Osteocyte (in vitro differentiated cells): ENCODE measurements at regions not wholly inside any gene's neighbourhood (a gene's known extent, or its start where the extent isn't known, plus 50 kb on each side); places are given as distances from the start of the nearest gene placed in this dataset.
"Not testable (repeated sequence)": the region's sequence is repeated elsewhere in the genome, so short reads cannot be mapped to it uniquely, and the experiment has no call there.

Experiments
- DNase-seq: peaks from one replicate; pipeline ENCODE4 v3.0.0; 2021; ENCODE audit warnings: mixed read lengths; ENCODE audit not compliant: unreplicated experiment; ENCODE audit errors: extremely low spot score
- H3K27ac Mint-ChIP-seq: one replicate; pipeline ENCODE4 v1.8.0; 2021; ENCODE audit warnings: mild to moderate bottlenecking, mixed read lengths; ENCODE audit not compliant: unreplicated experiment
- H3K27me3 Mint-ChIP-seq: one replicate; pipeline ENCODE4 v1.8.0; 2021; ENCODE audit warnings: mixed read lengths; ENCODE audit not compliant: unreplicated experiment
- H3K36me3 Mint-ChIP-seq: one replicate; pipeline ENCODE4 v1.8.0; 2021; ENCODE audit warnings: mixed read lengths; ENCODE audit not compliant: unreplicated experiment
- H3K4me1 Mint-ChIP-seq: one replicate; pipeline ENCODE4 v1.8.0; 2021; ENCODE audit warnings: mixed read lengths; ENCODE audit not compliant: unreplicated experiment
- H3K4me3 Mint-ChIP-seq: one replicate; pipeline ENCODE4 v1.8.0; 2021; ENCODE audit warnings: mild to moderate bottlenecking, moderate library complexity, mixed read lengths; ENCODE audit not compliant: unreplicated experiment
- H3K9me3 Mint-ChIP-seq: one replicate; pipeline ENCODE4 v1.8.0; 2021; ENCODE audit warnings: mixed read lengths; ENCODE audit not compliant: unreplicated experiment
- TF ChIP-seq, protein P1 (sequence below): fragments of 200-600 bp; sonication (generic); IDR thresholded peaks from 2 replicates; pipeline ENCODE4 v1.5.0; 2021; ENCODE audit warnings: antibody characterized with exemption, mild to moderate bottlenecking, moderate library complexity

DNA sequence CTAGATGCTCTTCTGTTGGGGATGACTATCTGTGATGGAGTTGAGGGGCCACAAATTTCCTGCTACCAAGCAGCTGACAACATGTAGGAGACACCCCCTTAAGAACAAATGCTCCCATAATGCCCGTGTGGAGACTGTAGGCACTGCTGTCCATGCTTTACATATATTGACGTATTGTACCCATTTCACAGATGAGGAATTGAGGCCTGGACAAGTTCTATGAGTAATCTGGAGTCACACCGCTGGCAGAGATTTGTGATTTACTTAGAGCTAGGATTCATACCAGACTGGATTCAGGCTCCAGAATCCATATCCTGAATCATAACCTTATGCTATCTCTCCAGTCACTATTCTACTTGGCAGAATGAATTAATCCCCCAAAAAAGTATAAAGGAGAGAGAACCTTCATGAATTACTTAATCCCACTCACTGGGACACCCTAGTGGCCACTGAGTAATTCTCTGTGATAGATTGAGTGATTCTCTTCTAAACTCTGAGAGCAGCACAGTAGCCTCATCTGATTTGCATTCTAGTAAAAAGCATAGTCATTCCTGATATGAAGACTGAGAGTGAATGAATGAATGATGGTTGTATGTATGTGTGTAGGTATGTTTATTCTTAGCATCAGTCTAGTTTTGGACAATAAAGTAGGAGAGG is 460.7 kb upstream of the MEIS1 start:
- H3K36me3 Mint-ChIP-seq: no peaks in the 10 kb centered on the region
- H3K9me3 Mint-ChIP-seq: peaks cover 3% of the 10 kb centered on the region
- DNase-seq: no peak
- TF ChIP-seq, protein P1, sequence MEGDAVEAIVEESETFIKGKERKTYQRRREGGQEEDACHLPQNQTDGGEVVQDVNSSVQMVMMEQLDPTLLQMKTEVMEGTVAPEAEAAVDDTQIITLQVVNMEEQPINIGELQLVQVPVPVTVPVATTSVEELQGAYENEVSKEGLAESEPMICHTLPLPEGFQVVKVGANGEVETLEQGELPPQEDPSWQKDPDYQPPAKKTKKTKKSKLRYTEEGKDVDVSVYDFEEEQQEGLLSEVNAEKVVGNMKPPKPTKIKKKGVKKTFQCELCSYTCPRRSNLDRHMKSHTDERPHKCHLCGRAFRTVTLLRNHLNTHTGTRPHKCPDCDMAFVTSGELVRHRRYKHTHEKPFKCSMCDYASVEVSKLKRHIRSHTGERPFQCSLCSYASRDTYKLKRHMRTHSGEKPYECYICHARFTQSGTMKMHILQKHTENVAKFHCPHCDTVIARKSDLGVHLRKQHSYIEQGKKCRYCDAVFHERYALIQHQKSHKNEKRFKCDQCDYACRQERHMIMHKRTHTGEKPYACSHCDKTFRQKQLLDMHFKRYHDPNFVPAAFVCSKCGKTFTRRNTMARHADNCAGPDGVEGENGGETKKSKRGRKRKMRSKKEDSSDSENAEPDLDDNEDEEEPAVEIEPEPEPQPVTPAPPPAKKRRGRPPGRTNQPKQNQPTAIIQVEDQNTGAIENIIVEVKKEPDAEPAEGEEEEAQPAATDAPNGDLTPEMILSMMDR: no peak
- H3K27ac Mint-ChIP-seq: no peak overlapping the region
- H3K27me3 Mint-ChIP-seq: no peaks in the 10 kb centered on the region
- no peaks in the 10 kb centered on the region for H3K4me1 Mint-ChIP-seq
- no peak overlapping the region for H3K4me3 Mint-ChIP-seq

DNA sequence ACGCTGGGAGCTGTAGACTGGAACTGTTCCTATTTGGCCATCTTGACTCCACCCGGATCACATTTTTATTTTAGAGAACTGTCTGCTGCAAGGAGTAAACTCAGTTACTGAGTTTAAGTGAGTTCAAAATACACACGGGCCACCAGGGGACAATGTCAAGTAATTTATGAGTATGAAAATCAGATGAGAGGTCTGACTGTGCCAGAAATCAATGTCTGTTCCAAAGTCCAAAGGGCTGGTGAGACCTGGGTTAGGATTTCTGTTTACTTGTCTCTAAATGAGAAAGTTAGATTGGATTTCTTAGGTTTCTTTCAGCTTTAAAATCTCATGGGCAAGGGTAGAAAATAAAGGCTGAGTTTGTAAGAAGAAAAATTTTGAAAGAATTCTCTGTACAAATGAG is 465.8 kb upstream of the MEIS1 start:
- Mint-ChIP-seq H3K27me3 (no peaks in the 10 kb centered on the region), H3K9me3 (no peaks in the 10 kb centered on the region), H3K27ac (no peak overlapping the region), H3K4me1 (no peaks in the 10 kb centered on the region), H3K36me3 (no peaks in the 10 kb centered on the region), H3K4me3 (no peak overlapping the region)
- TF ChIP-seq, protein P1: no peak
- no peak for DNase-seq

DNA sequence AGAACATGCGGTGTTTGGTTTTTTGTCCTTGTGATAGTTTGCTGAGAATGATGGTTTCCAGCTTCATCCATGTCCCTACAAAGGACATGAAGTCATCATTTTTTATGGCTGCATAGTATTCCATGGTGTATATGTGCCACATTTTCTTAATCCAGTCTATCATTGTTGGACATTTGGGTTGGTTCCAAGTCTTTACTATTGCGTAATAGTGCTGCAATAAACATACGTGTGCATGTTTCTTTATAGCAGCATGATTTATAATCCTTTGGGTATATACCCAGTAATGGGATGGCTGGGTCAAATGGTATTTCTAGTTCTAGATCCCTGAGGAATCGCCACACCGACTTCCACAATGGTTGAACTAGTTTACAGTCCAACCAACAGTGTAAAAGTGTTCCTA is 471.6 kb upstream of the MEIS1 start:
- H3K27me3 Mint-ChIP-seq, H3K27ac Mint-ChIP-seq: not testable (repeated sequence)

DNA sequence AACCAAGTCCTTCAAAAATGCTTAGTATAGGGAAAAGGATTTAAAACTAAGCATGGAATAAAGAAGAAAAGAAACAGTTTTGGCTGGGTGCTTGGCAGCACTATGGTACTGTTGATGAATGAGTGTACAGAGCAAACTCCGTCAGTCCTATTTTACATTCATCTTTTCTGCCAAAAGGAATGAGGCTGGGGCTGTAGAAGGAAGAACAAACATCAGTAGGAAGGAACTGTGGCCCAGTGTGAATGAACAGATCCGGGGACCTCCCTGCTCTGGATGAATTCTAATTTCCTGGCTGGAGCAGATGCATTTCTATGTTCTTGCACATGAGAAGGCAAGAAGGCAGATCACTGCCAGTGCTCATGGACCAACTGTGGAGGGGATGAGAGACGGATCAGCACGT is 474.0 kb upstream of the MEIS1 start:
- Mint-ChIP-seq H3K4me3 (no peak overlapping the region), H3K27me3 (no peaks in the 10 kb centered on the region), H3K9me3 (no peaks in the 10 kb centered on the region), H3K4me1 (no peaks in the 10 kb centered on the region), H3K27ac (no peak overlapping the region), H3K36me3 (no peaks in the 10 kb centered on the region)
- TF ChIP-seq, protein P1: no peak
- no peak for DNase-seq

More for the DNA sequence above, 471.6 kb upstream of the MEIS1 start:
- DNase-seq, H3K4me1 Mint-ChIP-seq, H3K4me3 Mint-ChIP-seq, H3K36me3 Mint-ChIP-seq, H3K9me3 Mint-ChIP-seq: not testable (repeated sequence)

DNA sequence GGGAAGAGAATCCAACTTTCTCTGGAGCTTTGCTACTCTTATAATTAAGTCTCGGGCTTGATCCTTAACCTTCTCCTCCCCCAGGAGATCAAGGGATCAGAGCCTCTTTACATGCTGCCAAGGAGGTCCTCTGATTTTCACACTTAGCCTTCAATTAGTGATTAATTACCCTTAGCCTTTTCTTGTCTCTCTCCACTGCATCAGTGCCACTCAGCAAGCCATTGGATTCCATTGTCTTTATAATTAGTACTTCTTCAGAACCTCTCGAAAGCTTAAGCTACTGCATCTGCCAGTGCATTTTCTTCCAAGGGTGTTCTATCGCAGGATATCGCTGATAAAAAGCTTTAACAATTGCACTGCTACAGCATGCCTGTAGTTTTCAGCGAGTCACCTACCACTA is 477.0 kb upstream of the MEIS1 start:
- H3K36me3 Mint-ChIP-seq: no peaks in the 10 kb centered on the region
- no peaks in the 10 kb centered on the region for H3K4me1 Mint-ChIP-seq
- H3K27me3 Mint-ChIP-seq: no peaks in the 10 kb centered on the region
- DNase-seq: no peak
- H3K9me3 Mint-ChIP-seq: no peaks in the 10 kb centered on the region
- no peak overlapping the region for H3K27ac Mint-ChIP-seq
- TF ChIP-seq, protein P1: no peak
- H3K4me3 Mint-ChIP-seq: no peak overlapping the region

DNA sequence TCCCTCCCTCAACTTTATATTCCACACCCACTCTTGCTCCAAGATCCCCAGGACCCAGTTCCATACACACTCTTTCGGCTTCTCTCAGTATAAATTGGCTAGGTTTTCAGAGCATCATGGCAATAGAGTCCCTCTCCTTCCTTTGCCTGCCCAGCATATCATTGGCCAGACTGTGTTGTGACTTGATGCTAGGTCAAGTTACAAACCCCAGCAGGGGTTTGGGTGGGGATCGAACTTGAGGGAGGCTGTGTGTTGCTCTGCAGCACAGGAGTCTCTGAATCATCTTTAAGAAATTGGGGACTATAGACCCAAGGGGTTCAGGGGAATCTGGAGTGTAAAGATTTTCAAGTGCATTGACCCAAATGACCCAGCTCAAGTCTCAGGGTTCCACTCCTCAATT is 477.5 kb upstream of the MEIS1 start:
- TF ChIP-seq, protein P1: no peak
- DNase-seq: no peak
- Mint-ChIP-seq H3K27ac (no peak overlapping the region), H3K9me3 (no peaks in the 10 kb centered on the region), H3K4me1 (no peaks in the 10 kb centered on the region), H3K27me3 (no peaks in the 10 kb centered on the region), H3K36me3 (no peaks in the 10 kb centered on the region), H3K4me3 (no peak overlapping the region)
